ENCODE measurements at regions not wholly inside any gene's neighbourhood (a gene's known extent, or its start where the extent isn't known, plus 50 kb on each side); places are given as distances from the start of the nearest gene placed in this dataset.

DNA sequence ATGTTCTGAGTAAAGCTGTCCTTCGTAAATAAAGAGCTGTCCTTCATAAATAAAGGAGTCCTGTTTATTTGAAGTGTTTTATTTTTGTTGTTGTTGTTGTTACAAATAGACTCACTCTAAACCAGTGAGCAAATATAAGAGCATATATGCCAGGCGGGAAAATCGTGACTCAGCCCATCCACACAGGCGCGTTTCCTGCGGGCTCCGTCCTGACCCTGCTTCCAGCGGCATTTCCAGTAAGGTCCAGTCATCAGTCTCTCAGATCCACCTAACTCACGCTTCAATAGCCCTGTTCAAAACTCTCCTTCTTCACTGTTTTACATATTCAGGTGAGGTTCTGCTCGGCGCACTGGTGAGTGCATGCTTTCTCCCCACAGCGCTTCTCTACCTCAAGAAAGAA is 277.2 kb upstream of the ADARB2 start:
- TF ChIP-seq, protein P1, sequence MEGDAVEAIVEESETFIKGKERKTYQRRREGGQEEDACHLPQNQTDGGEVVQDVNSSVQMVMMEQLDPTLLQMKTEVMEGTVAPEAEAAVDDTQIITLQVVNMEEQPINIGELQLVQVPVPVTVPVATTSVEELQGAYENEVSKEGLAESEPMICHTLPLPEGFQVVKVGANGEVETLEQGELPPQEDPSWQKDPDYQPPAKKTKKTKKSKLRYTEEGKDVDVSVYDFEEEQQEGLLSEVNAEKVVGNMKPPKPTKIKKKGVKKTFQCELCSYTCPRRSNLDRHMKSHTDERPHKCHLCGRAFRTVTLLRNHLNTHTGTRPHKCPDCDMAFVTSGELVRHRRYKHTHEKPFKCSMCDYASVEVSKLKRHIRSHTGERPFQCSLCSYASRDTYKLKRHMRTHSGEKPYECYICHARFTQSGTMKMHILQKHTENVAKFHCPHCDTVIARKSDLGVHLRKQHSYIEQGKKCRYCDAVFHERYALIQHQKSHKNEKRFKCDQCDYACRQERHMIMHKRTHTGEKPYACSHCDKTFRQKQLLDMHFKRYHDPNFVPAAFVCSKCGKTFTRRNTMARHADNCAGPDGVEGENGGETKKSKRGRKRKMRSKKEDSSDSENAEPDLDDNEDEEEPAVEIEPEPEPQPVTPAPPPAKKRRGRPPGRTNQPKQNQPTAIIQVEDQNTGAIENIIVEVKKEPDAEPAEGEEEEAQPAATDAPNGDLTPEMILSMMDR (IDR thresholded peaks at IDR 0.05; ENCODE audit: poor library complexity) = no peak
- no peak for TF ChIP-seq EZH2 (IDR thresholded peaks at IDR 0.05; ENCODE audit: borderline replicate concordance)
